Astrocyte (in vitro differentiated cells and primary cell): ENCODE measurements at regions not wholly inside any gene's neighbourhood (a gene's known extent, or its start where the extent isn't known, plus 50 kb on each side); places are given as distances from the start of the nearest gene placed in this dataset.

ENCODE experiments used
- DNase-seq: peaks from one replicate; pipeline ENCODE4 v3.0.0-alpha.2; 2010; ENCODE audit warnings: low read depth
- FAIRE-seq: peaks from 2 replicates; lab custom pipeline; 2011; peaks lifted over from hg19 to GRCh38; lab: Jason Lieb, UNC
- H2AFZ ChIP-seq: 2 replicates; pipeline ENCODE4 v1.6.0; 2012; ENCODE audit warnings: low read depth, low read length, inconsistent platforms
- H3K27ac ChIP-seq: 2 replicates; pipeline ENCODE4 v1.5.1; 2011; ENCODE audit warnings: low read depth, low read length, inconsistent platforms
- H3K27me3 ChIP-seq: 2 replicates; pipeline ENCODE4 v1.6.0; 2011; ENCODE audit warnings: low read length, inconsistent platforms; ENCODE audit not compliant: insufficient read depth
- H3K36me3 ChIP-seq: 2 replicates; pipeline ENCODE4 v1.5.1; 2011; ENCODE audit warnings: low read length, inconsistent platforms; ENCODE audit not compliant: insufficient read depth
- H3K4me1 ChIP-seq: 2 replicates; pipeline ENCODE4 v1.5.1; 2011; ENCODE audit warnings: low read length, inconsistent platforms; ENCODE audit not compliant: insufficient read depth
- H3K4me2 ChIP-seq: 2 replicates; pipeline ENCODE4 v1.6.0; 2012; ENCODE audit warnings: low read length, inconsistent platforms
- H3K4me3 ChIP-seq: 2 replicates; pipeline ENCODE4 v1.5.1; 2011; ENCODE audit warnings: low read depth, mild to moderate bottlenecking, low read length, inconsistent platforms; ENCODE audit not compliant: insufficient read depth
- H3K79me2 ChIP-seq: 2 replicates; pipeline ENCODE4 v1.6.0; 2012; ENCODE audit warnings: mild to moderate bottlenecking, low read length, inconsistent platforms; ENCODE audit not compliant: insufficient read depth
- H3K9ac ChIP-seq: 2 replicates; pipeline ENCODE4 v1.6.0; 2012; ENCODE audit warnings: mild to moderate bottlenecking, low read length, inconsistent platforms
- H3K9me3 ChIP-seq: 2 replicates; pipeline ENCODE4 v1.5.1; 2012; ENCODE audit warnings: low read depth, mild to moderate bottlenecking, low read length, inconsistent platforms; ENCODE audit not compliant: insufficient read depth
- H4K20me1 ChIP-seq: 2 replicates; pipeline ENCODE4 v1.6.0; 2012; ENCODE audit warnings: low read length, inconsistent platforms; ENCODE audit not compliant: insufficient read depth
- H3K27ac Mint-ChIP-seq: one replicate; pipeline ENCODE4 v1.8.0; 2021; ENCODE audit warnings: mild to moderate bottlenecking, mixed read lengths; ENCODE audit not compliant: unreplicated experiment
- H3K27me3 Mint-ChIP-seq: one replicate; pipeline ENCODE4 v1.8.0; 2021; ENCODE audit warnings: low read depth, mixed read lengths; ENCODE audit not compliant: unreplicated experiment
- H3K36me3 Mint-ChIP-seq: one replicate; pipeline ENCODE4 v1.8.0; 2021; ENCODE audit warnings: low read depth, mixed read lengths; ENCODE audit not compliant: unreplicated experiment
- H3K4me1 Mint-ChIP-seq: one replicate; pipeline ENCODE4 v1.8.0; 2021; ENCODE audit warnings: low read depth, mixed read lengths; ENCODE audit not compliant: unreplicated experiment
- H3K4me3 Mint-ChIP-seq: one replicate; pipeline ENCODE4 v1.8.0; 2021; ENCODE audit warnings: mild to moderate bottlenecking, moderate library complexity, mixed read lengths; ENCODE audit not compliant: unreplicated experiment
- H3K9me3 Mint-ChIP-seq: one replicate; pipeline ENCODE4 v1.8.0; 2021; ENCODE audit warnings: mild to moderate bottlenecking, mixed read lengths; ENCODE audit not compliant: unreplicated experiment
- EZH2 ChIP-seq: IDR thresholded peaks from 2 replicates; pipeline ENCODE4 v1.6.1; 2012; ENCODE audit warnings: mild to moderate bottlenecking, low read length, inconsistent platforms; ENCODE audit not compliant: insufficient read depth
- TF ChIP-seq, protein P1 (sequence below): IDR thresholded peaks from 2 replicates; pipeline ENCODE4 v1.5.1; 2011; ENCODE audit warnings: low read depth, mild to moderate bottlenecking, inconsistent platforms, low read length, moderate library complexity; ENCODE audit not compliant: insufficient read depth

DNA sequence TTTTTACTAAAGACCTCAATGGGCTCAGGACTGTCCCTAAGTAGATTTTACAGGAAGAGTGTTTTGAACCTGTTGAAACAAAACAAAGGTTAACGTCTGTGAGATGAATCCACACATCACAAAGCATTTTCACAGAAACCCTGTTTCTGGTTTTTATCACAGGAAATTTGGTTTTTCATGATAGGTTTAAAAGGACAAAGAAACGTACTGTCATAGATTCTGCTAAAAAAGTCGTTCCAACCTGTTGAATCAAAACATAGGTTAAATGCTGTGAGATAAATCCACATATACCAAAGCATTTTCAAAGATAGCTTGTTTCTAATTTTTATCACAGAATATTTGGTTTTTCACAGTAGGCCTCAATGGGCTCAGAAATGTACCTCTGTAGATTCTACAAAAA is 1531.0 kb downstream of the UQCRFS1 start:
- no peak for TF ChIP-seq EZH2
- TF ChIP-seq, protein P1, sequence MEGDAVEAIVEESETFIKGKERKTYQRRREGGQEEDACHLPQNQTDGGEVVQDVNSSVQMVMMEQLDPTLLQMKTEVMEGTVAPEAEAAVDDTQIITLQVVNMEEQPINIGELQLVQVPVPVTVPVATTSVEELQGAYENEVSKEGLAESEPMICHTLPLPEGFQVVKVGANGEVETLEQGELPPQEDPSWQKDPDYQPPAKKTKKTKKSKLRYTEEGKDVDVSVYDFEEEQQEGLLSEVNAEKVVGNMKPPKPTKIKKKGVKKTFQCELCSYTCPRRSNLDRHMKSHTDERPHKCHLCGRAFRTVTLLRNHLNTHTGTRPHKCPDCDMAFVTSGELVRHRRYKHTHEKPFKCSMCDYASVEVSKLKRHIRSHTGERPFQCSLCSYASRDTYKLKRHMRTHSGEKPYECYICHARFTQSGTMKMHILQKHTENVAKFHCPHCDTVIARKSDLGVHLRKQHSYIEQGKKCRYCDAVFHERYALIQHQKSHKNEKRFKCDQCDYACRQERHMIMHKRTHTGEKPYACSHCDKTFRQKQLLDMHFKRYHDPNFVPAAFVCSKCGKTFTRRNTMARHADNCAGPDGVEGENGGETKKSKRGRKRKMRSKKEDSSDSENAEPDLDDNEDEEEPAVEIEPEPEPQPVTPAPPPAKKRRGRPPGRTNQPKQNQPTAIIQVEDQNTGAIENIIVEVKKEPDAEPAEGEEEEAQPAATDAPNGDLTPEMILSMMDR = no peak
- no peak overlapping the region for H3K4me2 ChIP-seq
- no peak overlapping the region for H3K4me3 Mint-ChIP-seq
- no peak overlapping the region for H3K9ac ChIP-seq
- no peaks in the 10 kb centered on the region for H3K9me3 ChIP-seq
- no peak overlapping the region for H3K27ac ChIP-seq
- H3K36me3 ChIP-seq = no peaks in the 10 kb centered on the region
- no peaks in the 10 kb centered on the region for H3K27me3 ChIP-seq
- H3K27ac Mint-ChIP-seq = no peak overlapping the region
- no peak overlapping the region for H3K4me3 ChIP-seq
- no peaks in the 10 kb centered on the region for H3K27me3 Mint-ChIP-seq
- no peaks in the 10 kb centered on the region for H3K36me3 Mint-ChIP-seq
- FAIRE-seq = no peak
- no peaks in the 10 kb centered on the region for H3K79me2 ChIP-seq
- H3K4me1 Mint-ChIP-seq = no peaks in the 10 kb centered on the region
- no peaks in the 10 kb centered on the region for H3K4me1 ChIP-seq
- DNase-seq = no peak
- no peak overlapping the region for H2AFZ ChIP-seq
- no peaks in the 10 kb centered on the region for H4K20me1 ChIP-seq
- H3K9me3 Mint-ChIP-seq = peaks cover 1% of the 10 kb centered on the region

DNA sequence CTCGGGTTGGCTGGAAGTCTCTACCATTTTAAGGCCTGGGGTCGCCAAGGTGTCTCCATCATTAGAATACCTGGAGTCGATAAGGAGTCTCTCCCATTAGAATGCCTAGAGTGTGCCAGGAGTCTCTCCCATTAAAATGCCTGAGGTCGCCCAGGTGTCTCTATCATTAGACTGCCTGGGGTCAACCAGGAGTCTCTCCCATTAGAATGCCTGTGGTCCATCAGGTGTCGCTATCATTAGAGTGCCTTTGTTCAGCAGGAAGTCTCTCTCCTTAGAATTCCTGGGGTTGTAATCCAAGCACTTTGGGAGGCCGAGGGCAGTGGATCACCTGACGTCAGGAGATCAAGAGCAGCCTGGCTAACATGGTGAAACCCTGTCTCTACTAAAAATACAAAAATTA is 1533.0 kb downstream of the UQCRFS1 start:
- Histone ChIP-seq H3K9ac (no peak overlapping the region), H3K4me1 (no peaks in the 10 kb centered on the region), H3K27me3 (no peaks in the 10 kb centered on the region), H3K36me3 (no peaks in the 10 kb centered on the region), H4K20me1 (no peaks in the 10 kb centered on the region), H2AFZ (no peak overlapping the region), H3K4me2 (no peak overlapping the region), H3K4me3 (no peak overlapping the region), H3K9me3 (no peaks in the 10 kb centered on the region), H3K27ac (no peak overlapping the region), H3K79me2 (no peaks in the 10 kb centered on the region)
- no peaks in the 10 kb centered on the region for H3K27me3 Mint-ChIP-seq
- H3K4me3 Mint-ChIP-seq = no peak overlapping the region
- DNase-seq (no peak), FAIRE-seq (no peak)
- H3K36me3 Mint-ChIP-seq = no peaks in the 10 kb centered on the region
- H3K4me1 Mint-ChIP-seq = no peaks in the 10 kb centered on the region
- no peak overlapping the region for H3K27ac Mint-ChIP-seq
- TF ChIP-seq, protein P1 = no peak
- TF ChIP-seq EZH2 = no peak
- H3K9me3 Mint-ChIP-seq = peaks cover 2% of the 10 kb centered on the region

DNA sequence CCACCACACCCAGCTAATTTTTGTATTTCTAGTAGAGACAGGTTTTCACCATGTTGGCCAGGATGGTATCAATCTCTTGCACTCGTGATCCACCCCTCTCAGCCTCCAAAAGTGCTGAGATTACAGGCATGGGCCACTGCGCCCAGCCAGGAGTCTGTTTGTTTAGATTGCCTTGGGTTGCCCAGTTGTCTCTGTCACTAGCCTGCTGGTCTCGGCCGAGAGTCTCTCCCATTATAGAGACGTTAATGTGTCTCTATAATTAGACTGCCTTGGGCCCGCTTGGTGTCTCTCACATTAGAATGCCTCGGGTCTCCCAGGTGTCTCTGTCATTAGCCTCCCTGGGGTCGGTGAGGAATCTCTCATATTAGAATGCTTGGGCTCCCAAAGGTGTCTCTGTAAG is 1533.6 kb downstream of the UQCRFS1 start:
- H3K36me3 ChIP-seq = no peaks in the 10 kb centered on the region
- H3K4me3 ChIP-seq = no peak overlapping the region
- no peak overlapping the region for H3K4me2 ChIP-seq
- no peak for DNase-seq
- no peaks in the 10 kb centered on the region for H3K9me3 ChIP-seq
- no peaks in the 10 kb centered on the region for H4K20me1 ChIP-seq
- no peak overlapping the region for H3K27ac ChIP-seq
- no peaks in the 10 kb centered on the region for H3K36me3 Mint-ChIP-seq
- H3K9me3 Mint-ChIP-seq = peaks cover 2% of the 10 kb centered on the region
- H3K4me1 ChIP-seq = no peaks in the 10 kb centered on the region
- H3K79me2 ChIP-seq = no peaks in the 10 kb centered on the region
- no peak overlapping the region for H3K27ac Mint-ChIP-seq
- no peaks in the 10 kb centered on the region for H3K27me3 Mint-ChIP-seq
- no peak overlapping the region for H3K4me3 Mint-ChIP-seq
- H3K4me1 Mint-ChIP-seq = no peaks in the 10 kb centered on the region
- no peak overlapping the region for H2AFZ ChIP-seq
- FAIRE-seq = no peak
- no peaks in the 10 kb centered on the region for H3K27me3 ChIP-seq
- TF ChIP-seq EZH2 = no peak
- TF ChIP-seq, protein P1 = no peak
- no peak overlapping the region for H3K9ac ChIP-seq
